Naive thymus-derived CD4-positive, alpha-beta T cell (primary cell): ENCODE measurements at regions not wholly inside any gene's neighbourhood (a gene's known extent, or its start where the extent isn't known, plus 50 kb on each side); places are given as distances from the start of the nearest gene placed in this dataset.
"Not testable (repeated sequence)": the region's sequence is repeated elsewhere in the genome, so short reads cannot be mapped to it uniquely, and the experiment has no call there.

Source experiments
- ATAC-seq: fragments of 150-1000 bp; cut with Tn5 transposase; 2 replicates; pipeline ENCODE4 v1.10.0; 2021; ENCODE audit warnings: mild to moderate bottlenecking, moderate library complexity
- CTCF ChIA-PET: fragments of 350-600 bp; sonication (Branson Sonifier 250); formaldehyde crosslinking; loops from one replicate; lab custom pipeline; 2021; ENCODE audit warnings: antibody characterized with exemption; lab: Charles Lee
- POLR2A ChIA-PET: fragments of 350-600 bp; sonication (Branson Sonifier 250); formaldehyde crosslinking; loops from one replicate; lab custom pipeline; 2021; ENCODE audit warnings: antibody characterized with exemption, inconsistent platforms; lab: Charles Lee
- DNase-seq, 9 donors: peaks; one replicate each; pipeline versions ENCODE4 v3.0.0 to v3.0.0-alpha.2; 2020 to 2022; ENCODE audit warnings: mixed read lengths in 1 of 9
- H3K27ac ChIP-seq: one replicate; pipeline ENCODE4 v1.7.0; 2013; ENCODE audit warnings: mild to moderate bottlenecking, low read depth, low read length, moderate library complexity
- H3K27me3 ChIP-seq, 2 donors: one replicate each; pipeline ENCODE4 v1.7.0; 2013; ENCODE audit warnings: low read length in 2 of 2, mild to moderate bottlenecking in 2 of 2, moderate library complexity in 2 of 2; ENCODE audit not compliant: control insufficient read depth in 2 of 2, insufficient read depth in 2 of 2
- H3K36me3 ChIP-seq, 3 experiments: 1 replicate in 2 of 3; 2 replicates in 1 of 3; pipeline ENCODE4 v1.7.0; 2013; ENCODE audit warnings: low read length in 3 of 3, mild to moderate bottlenecking in 3 of 3, moderate library complexity in 1 of 3; ENCODE audit not compliant: insufficient read depth in 3 of 3, control insufficient read depth in 2 of 3
- H3K4me1 ChIP-seq, 2 donors: one replicate each; pipeline ENCODE4 v1.7.0; 2013; ENCODE audit warnings: low read length in 2 of 2, mild to moderate bottlenecking in 2 of 2, moderate library complexity in 1 of 2; ENCODE audit not compliant: control insufficient read depth in 2 of 2, insufficient read depth in 2 of 2
- H3K4me3 ChIP-seq: 2 replicates; pipeline ENCODE4 v1.7.0; 2013; ENCODE audit warnings: mild to moderate bottlenecking, low read length
- H3K9me3 ChIP-seq, 3 experiments: 1 replicate in 2 of 3; 2 replicates in 1 of 3; pipeline ENCODE4 v1.7.0; 2013; ENCODE audit warnings: low read length in 3 of 3; ENCODE audit not compliant: control insufficient read depth in 2 of 3
- H3K27ac Mint-ChIP-seq, 9 donors: one replicate each; pipeline ENCODE4 v1.8.0; 2020 to 2022; ENCODE audit warnings: mixed read lengths in 9 of 9, mild to moderate bottlenecking in 8 of 9, moderate library complexity in 5 of 9, inconsistent platforms in 2 of 9
- H3K27me3 Mint-ChIP-seq, 5 donors: one replicate each; pipeline ENCODE4 v1.8.0; 2021 to 2022; ENCODE audit warnings: mixed read lengths in 5 of 5, mild to moderate bottlenecking in 1 of 5
- H3K36me3 Mint-ChIP-seq, 5 donors: one replicate each; pipeline ENCODE4 v1.8.0; 2020 to 2022; ENCODE audit warnings: mixed read lengths in 5 of 5, mild to moderate bottlenecking in 3 of 5, inconsistent platforms in 1 of 5
- H3K4me1 Mint-ChIP-seq, 7 donors: one replicate each; pipeline ENCODE4 v1.8.0; 2020 to 2022; ENCODE audit warnings: mixed read lengths in 7 of 7, mild to moderate bottlenecking in 3 of 7, inconsistent platforms in 1 of 7
- H3K4me3 Mint-ChIP-seq, 10 donors: one replicate each; pipeline ENCODE4 v1.8.0; 2020 to 2022; ENCODE audit warnings: mild to moderate bottlenecking in 10 of 10, mixed read lengths in 10 of 10, moderate library complexity in 6 of 10, inconsistent platforms in 2 of 10
- H3K9me3 Mint-ChIP-seq, 11 donors: one replicate each; pipeline ENCODE4 v1.8.0; 2020 to 2022; ENCODE audit warnings: mixed read lengths in 11 of 11, mild to moderate bottlenecking in 4 of 11, inconsistent platforms in 1 of 11, moderate library complexity in 1 of 11
- intact Hi-C, 2 donors: fragments of 100-400 bp; cut with micrococcal nuclease; formaldehyde crosslinking; loops; one replicate each; pipeline ENCODE4 v1.15.1; 2023

GRCh38 chr13:65217471-65217995, 2012.6 kb downstream of the PCDH9 start:
- POLR2A ChIA-PET: no interaction called here
- no peaks in the 10 kb centered on the region for H3K36me3 ChIP-seq

GRCh38 chr13:65202845-65203244, 2027.3 kb downstream of the PCDH9 start:
- H3K27ac Mint-ChIP-seq, DNase-seq, H3K9me3 ChIP-seq, H3K4me3 Mint-ChIP-seq, H3K4me3 ChIP-seq, POLR2A ChIA-PET, H3K27ac ChIP-seq, intact Hi-C loops, H3K27me3 ChIP-seq, H3K36me3 Mint-ChIP-seq, CTCF ChIA-PET, H3K36me3 ChIP-seq, H3K4me1 Mint-ChIP-seq, H3K4me1 ChIP-seq, ATAC-seq, H3K27me3 Mint-ChIP-seq: not testable (repeated sequence)
- peaks cover 0 to 23% (median 14%) of the 10 kb centered on the region in 11 donors for H3K9me3 Mint-ChIP-seq

More at GRCh38 chr13:65217471-65217995, 2012.6 kb downstream of the PCDH9 start:
- DNase-seq: no peak
- Mint-ChIP-seq H3K27me3 (no peaks in the 10 kb centered on the region), H3K4me3 (no peak overlapping the region), H3K9me3 (peaks cover 0 to 8% (median 3%) of the 10 kb centered on the region in 11 donors), H3K27ac (no peak overlapping the region), H3K4me1 (no peaks in the 10 kb centered on the region), H3K36me3 (no peaks in the 10 kb centered on the region)
- CTCF ChIA-PET: no interaction called here
- intact Hi-C loops: no loop called here
- H3K9me3 ChIP-seq: no peaks in the 10 kb centered on the region
- H3K4me3 ChIP-seq: no peak overlapping the region
- H3K4me1 ChIP-seq: no peaks in the 10 kb centered on the region
- no peaks in the 10 kb centered on the region for H3K27me3 ChIP-seq
- no peak overlapping the region for H3K27ac ChIP-seq
- no peak for ATAC-seq

- H3K4me1 Mint-ChIP-seq: no peaks in the 10 kb centered on the region
- DNase-seq (no peak), ATAC-seq (no peak)
- Histone ChIP-seq H3K9me3 (peaks cover 0 to 3% (median 0%) of the 10 kb centered on the region in 3 experiments), H3K27me3 (no peaks in the 10 kb centered on the region), H3K36me3 (no peaks in the 10 kb centered on the region), H3K4me3 (no peak overlapping the region), H3K4me1 (no peaks in the 10 kb centered on the region), H3K27ac (no peak overlapping the region)
- intact Hi-C loops: no loop called here
- no peaks in the 10 kb centered on the region for H3K27me3 Mint-ChIP-seq
- H3K36me3 Mint-ChIP-seq: no peaks in the 10 kb centered on the region
- no peak overlapping the region for H3K4me3 Mint-ChIP-seq
- no peak overlapping the region for H3K27ac Mint-ChIP-seq
- ChIA-PET POLR2A (no interaction called here), CTCF (no interaction called here)
- peaks cover 0 to 31% (median 12%) of the 10 kb centered on the region in 11 donors for H3K9me3 Mint-ChIP-seq
Measured at GRCh38 chr13:65188721-65189120, 2041.4 kb downstream of the PCDH9 start.

GRCh38 chr13:65168026-65168425, 2062.1 kb downstream of the PCDH9 start:
- Histone ChIP-seq H3K36me3 (no peaks in the 10 kb centered on the region), H3K4me3 (no peak overlapping the region), H3K9me3 (no peaks in the 10 kb centered on the region), H3K27ac (no peak overlapping the region), H3K27me3 (no peaks in the 10 kb centered on the region), H3K4me1 (no peaks in the 10 kb centered on the region)
- ChIA-PET POLR2A (no interaction called here), CTCF (no interaction called here)
- DNase-seq (no peak), ATAC-seq (no peak)
- Mint-ChIP-seq H3K27me3 (no peaks in the 10 kb centered on the region), H3K4me3 (no peak overlapping the region), H3K27ac (no peak overlapping the region), H3K4me1 (no peaks in the 10 kb centered on the region), H3K9me3 (peaks cover 0 to 5% (median 0%) of the 10 kb centered on the region in 11 donors), H3K36me3 (no peaks in the 10 kb centered on the region)
- intact Hi-C loops: no loop called here

GRCh38 chr13:65166675-65167074, 2063.5 kb downstream of the PCDH9 start:
- no peaks in the 10 kb centered on the region for H3K36me3 ChIP-seq
- Mint-ChIP-seq H3K36me3 (no peaks in the 10 kb centered on the region), H3K27ac (no peak overlapping the region), H3K27me3 (no peaks in the 10 kb centered on the region), H3K9me3 (peaks cover 0 to 5% (median 0%) of the 10 kb centered on the region in 11 donors), H3K4me3 (no peak overlapping the region), H3K4me1 (no peaks in the 10 kb centered on the region)
- no peak overlapping the region for H3K4me3 ChIP-seq
- H3K4me1 ChIP-seq: no peaks in the 10 kb centered on the region
- intact Hi-C loops: no loop called here
- ChIA-PET CTCF (no interaction called here), POLR2A (no interaction called here)
- H3K9me3 ChIP-seq: no peaks in the 10 kb centered on the region
- no peak overlapping the region for H3K27ac ChIP-seq
- H3K27me3 ChIP-seq: no peaks in the 10 kb centered on the region
- ATAC-seq (no peak), DNase-seq (no peak)

- Mint-ChIP-seq H3K9me3 (peaks cover 0 to 17% (median 3%) of the 10 kb centered on the region in 11 donors), H3K4me1 (no peaks in the 10 kb centered on the region), H3K36me3 (no peaks in the 10 kb centered on the region), H3K4me3 (no peak overlapping the region), H3K27me3 (no peaks in the 10 kb centered on the region), H3K27ac (no peak overlapping the region)
- ATAC-seq (no peak), DNase-seq (no peak)
- POLR2A ChIA-PET: no interaction called here
- CTCF ChIA-PET: interaction anchor here (0.6 kb wide), 1 partner anchor 1468 kb away, joined by 3 read pairs; no protein-coding TSS in a partner anchor
- intact Hi-C loops: no loop called here
- Histone ChIP-seq H3K36me3 (no peaks in the 10 kb centered on the region), H3K27ac (no peak overlapping the region), H3K27me3 (no peaks in the 10 kb centered on the region), H3K4me1 (no peaks in the 10 kb centered on the region), H3K4me3 (no peak overlapping the region), H3K9me3 (no peaks in the 10 kb centered on the region)
Measured at GRCh38 chr13:65159803-65160202, 2070.3 kb downstream of the PCDH9 start.

GRCh38 chr13:65155861-65156260, 2074.3 kb downstream of the PCDH9 start:
- no peaks in the 10 kb centered on the region for H3K27me3 Mint-ChIP-seq
- Histone ChIP-seq H3K9me3 (peaks cover 0 to 6% (median 0%) of the 10 kb centered on the region in 3 experiments), H3K4me3 (no peak overlapping the region), H3K27me3 (no peaks in the 10 kb centered on the region), H3K36me3 (no peaks in the 10 kb centered on the region), H3K27ac (no peak overlapping the region), H3K4me1 (no peaks in the 10 kb centered on the region)
- ATAC-seq: no peak
- no peak overlapping the region for H3K4me3 Mint-ChIP-seq
- no peak overlapping the region for H3K27ac Mint-ChIP-seq
- no peaks in the 10 kb centered on the region for H3K36me3 Mint-ChIP-seq
- ChIA-PET POLR2A (no interaction called here), CTCF (no interaction called here)
- H3K9me3 Mint-ChIP-seq: peaks cover 0 to 17% (median 7%) of the 10 kb centered on the region in 11 donors
- intact Hi-C loops: no loop called here
- no peak for DNase-seq
- peaks cover 0 to 9% (median 0%) of the 10 kb centered on the region in 7 donors for H3K4me1 Mint-ChIP-seq
